ENCODE measurements at regions not wholly inside any gene's neighbourhood (a gene's known extent, or its start where the extent isn't known, plus 50 kb on each side); places are given as distances from the start of the nearest gene placed in this dataset.
A peak's percentile ranks its signal among the peaks of the same experiment; 100 is the strongest.

GRCh38 chr11:110526323-110526722 lies 96.6 kb downstream of the FDX1 start:
- CTCF ChIA-PET (ENCODE audit: low intra/inter-chr PET ratio): no interaction called here
- FAIRE-seq (no peak), ATAC-seq (no peak), DNase-seq (ENCODE audit: extremely low read depth in 1 of 4, low spot score in 3 of 4) (peak in 1 of 4 experiments; percentile 2)
- H3K4me2 ChIP-seq (ENCODE audit: insufficient read depth, low read length): no peak overlapping the region
- H3K79me2 ChIP-seq (ENCODE audit: control insufficient read depth, insufficient read depth, low read length): no peaks in the 10 kb centered on the region
- BruUV-seq (replicated peaks): no TSS peak
- no peak overlapping the region for H3K27ac ChIP-seq (ENCODE audit: extremely low read depth, low read depth, low read length)
- no peaks in the 10 kb centered on the region for H3K27me3 ChIP-seq (ENCODE audit: control insufficient read depth in 2 of 2, insufficient read depth in 2 of 2, low read length in 2 of 2)
- no peak overlapping the region for H3K4me3 ChIP-seq
- no peak overlapping the region for H3K9ac ChIP-seq (ENCODE audit: insufficient read depth in 1 of 2, low read depth in 2 of 2, low read length in 2 of 2)
- TF ChIP-seq MAFF (IDR thresholded peaks at IDR 0.05; ENCODE audit: low read length): no peak
- H3K36me3 ChIP-seq (ENCODE audit: control insufficient read depth, insufficient read depth, low read length): no peaks in the 10 kb centered on the region
- POLR2A ChIA-PET: no interaction called here
- no peaks in the 10 kb centered on the region for H3K4me1 ChIP-seq (replicated peaks in 1 of 2; ENCODE audit: control insufficient read depth in 2 of 2, insufficient read depth in 2 of 2, low read length in 2 of 2)
- no peak overlapping the region for H2AFZ ChIP-seq (ENCODE audit: low read depth, low read length)
- H3K9me1 ChIP-seq (ENCODE audit: control insufficient read depth, insufficient read depth, low read length): no peaks in the 10 kb centered on the region
- H4K20me1 ChIP-seq (replicated peaks; ENCODE audit: control insufficient read depth, insufficient read depth, low read length): no peaks in the 10 kb centered on the region
- intact Hi-C loops (cut with micrococcal nuclease): loop anchor here (10.0 kb wide), 1 partner anchor 322 kb away; no protein-coding TSS in a partner anchor
- in situ Hi-C loops (cut with MboI): no loop called here
- no peaks in the 10 kb centered on the region for H3K9me3 ChIP-seq (replicated peaks; ENCODE audit: control insufficient read depth, insufficient read depth, low read depth, low read length)
- WGBS (ENCODE audit: insufficient coverage, low coverage, missing lambda C conversion rate): 0% methylated on average over 2 of the region's 2 CpGs
